ENCODE measurements at regions not wholly inside any gene's neighbourhood (a gene's known extent, or its start where the extent isn't known, plus 50 kb on each side); places are given as distances from the start of the nearest gene placed in this dataset.

DNA sequence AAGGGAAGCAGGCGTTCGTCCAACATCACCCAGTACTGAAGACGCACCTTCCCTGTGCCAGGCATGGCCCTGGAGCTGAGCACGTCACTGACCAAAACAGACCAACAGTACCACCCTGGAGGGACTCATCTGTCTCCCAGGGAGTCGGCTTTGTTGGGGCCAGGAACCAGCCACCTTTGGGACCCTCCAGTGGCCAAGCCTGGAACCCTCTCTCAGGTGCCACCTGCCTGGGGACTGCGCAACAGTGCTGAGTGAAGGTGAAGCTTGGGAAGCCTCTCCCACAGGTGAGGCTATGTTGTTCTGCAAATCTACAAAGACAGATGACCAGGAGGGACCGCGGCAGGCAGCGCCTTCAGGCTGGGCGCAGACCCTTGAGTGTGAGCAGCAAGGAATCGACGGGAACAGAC, 91.4 kb upstream of the OTOS start:
- TF ChIP-seq RCOR1 (IDR thresholded peaks at IDR 0.05; ENCODE audit: insufficient replicate concordance, low read length) (no peak), MXI1 (IDR thresholded peaks at IDR 0.05; ENCODE audit: borderline replicate concordance, low read depth, low read length) (no peak), CTCF (conservative IDR thresholded peaks at IDR 0.05; ENCODE audit: low read depth, low read length) (no peak), RAD21 (IDR thresholded peaks at IDR 0.05; ENCODE audit: low read length) (no peak), POLR2A (IDR thresholded peaks at IDR 0.05; ENCODE audit: low read depth, low read length) (no peak)

Data from IMR-90 (cell line).